GM12864 (cell line): ENCODE measurements at regions not wholly inside any gene's neighbourhood (a gene's known extent, or its start where the extent isn't known, plus 50 kb on each side); places are given as distances from the start of the nearest gene placed in this dataset.
A peak's percentile ranks its signal among the peaks of the same experiment; 100 is the strongest.
"Not testable (repeated sequence)": the region's sequence is repeated elsewhere in the genome, so short reads cannot be mapped to it uniquely, and the experiment has no call there.

Experiments
- DNase-seq: peaks from one replicate; pipeline ENCODE4 v3.0.0-alpha.2; 2011; ENCODE audit warnings: low read depth
- H3K4me3 ChIP-seq: 2 replicates; pipeline ENCODE4 v1.5.1; 2011; ENCODE audit warnings: mild to moderate bottlenecking, low read depth, low read length, control low read depth
- CTCF ChIP-seq: IDR thresholded peaks from 2 replicates; pipeline ENCODE4 v1.5.1; 2011; ENCODE audit warnings: low read depth, mild to moderate bottlenecking, moderate library complexity, low read length, control low read depth, inconsistent platforms; ENCODE audit errors: missing control alignments

GRCh38 chr20:1748777-1749176, 91.2 kb upstream of the SIRPG start:
- no peak for DNase-seq
- no peak overlapping the region for H3K4me3 ChIP-seq
- TF ChIP-seq CTCF: no peak

- no peak for DNase-seq
- no peak overlapping the region for H3K4me3 ChIP-seq
- TF ChIP-seq CTCF: no peak
Measured at GRCh38 chr20:1747953-1748577, 90.5 kb upstream of the SIRPG start.

DNA sequence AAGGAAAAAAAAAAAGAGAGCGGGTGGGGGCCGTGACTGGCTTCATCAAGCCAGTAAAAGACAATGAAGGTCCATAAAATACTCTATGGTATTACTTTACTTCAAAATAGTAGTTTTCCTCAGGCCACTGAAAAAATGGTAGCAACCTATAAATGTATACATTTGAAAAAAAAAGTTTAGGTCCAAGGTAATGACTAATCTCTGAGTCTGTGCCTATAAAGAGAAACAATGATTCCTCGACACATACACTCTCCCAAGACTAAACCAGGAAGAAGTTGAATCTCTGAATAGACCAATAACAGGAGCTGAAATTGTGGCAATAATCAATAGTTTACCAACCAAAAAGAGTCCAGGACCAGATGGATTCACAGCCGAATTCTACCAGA, 84.5 kb upstream of the SIRPG start:
- not testable (repeated sequence) for H3K4me3 ChIP-seq, DNase-seq

DNA sequence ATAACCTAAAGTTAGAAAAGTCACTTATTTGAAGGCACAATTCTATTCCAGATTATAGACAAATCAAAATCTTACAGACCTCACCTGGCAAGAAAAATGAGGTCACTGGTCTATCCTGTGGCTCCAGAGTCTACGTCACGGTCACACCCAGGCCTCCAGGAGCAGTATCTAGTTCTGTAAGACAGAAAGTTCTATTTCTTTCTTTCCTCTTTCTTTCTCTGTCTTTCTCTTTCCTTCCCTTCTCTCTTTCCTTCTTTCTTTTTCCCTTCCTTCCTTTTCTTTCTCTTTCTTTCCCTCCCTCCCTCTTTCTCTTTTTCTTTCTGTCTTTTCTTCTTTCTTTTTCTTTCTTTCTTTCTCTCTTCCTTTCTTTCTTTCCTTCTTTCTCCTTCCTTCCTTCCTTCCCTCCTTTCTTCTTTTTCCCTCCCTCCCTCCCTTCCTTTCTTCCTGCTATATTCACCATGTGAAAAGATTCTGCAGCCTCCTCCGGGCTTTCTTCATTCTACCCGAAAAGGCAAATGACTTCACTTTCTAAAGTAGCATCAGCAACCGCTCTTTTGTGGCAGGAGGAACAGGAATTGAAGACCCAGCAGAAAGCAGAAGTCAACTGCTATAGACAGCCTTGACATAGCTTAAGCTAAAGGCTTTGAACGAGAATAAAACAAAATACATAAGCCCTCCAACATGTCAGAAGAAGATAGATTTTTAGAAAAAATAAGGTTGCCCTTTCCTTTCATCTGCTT, 83.9 kb upstream of the SIRPG start:
- no peak for TF ChIP-seq CTCF
- DNase-seq: no peak
- no peak overlapping the region for H3K4me3 ChIP-seq

DNA sequence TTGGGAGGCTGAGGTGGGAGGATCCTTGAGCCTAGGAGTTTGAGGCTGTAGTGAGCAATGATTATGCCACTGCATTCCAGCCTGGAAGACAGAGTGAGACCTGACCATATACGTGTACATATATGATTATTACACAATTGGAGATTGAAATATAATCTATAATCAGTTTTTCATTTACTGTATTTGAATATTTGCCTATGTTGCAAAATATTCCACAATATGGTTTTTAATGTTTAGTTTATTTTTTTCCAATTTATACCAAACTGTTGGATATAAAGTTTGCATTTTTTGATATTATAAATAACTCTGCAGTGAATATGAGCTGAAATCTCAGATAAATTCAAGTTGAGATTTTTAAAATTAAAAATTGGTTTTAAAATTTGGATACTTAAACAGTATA, 79.6 kb upstream of the SIRPG start:
- no peak for DNase-seq
- H3K4me3 ChIP-seq: no peak overlapping the region
- TF ChIP-seq CTCF: no peak

DNA sequence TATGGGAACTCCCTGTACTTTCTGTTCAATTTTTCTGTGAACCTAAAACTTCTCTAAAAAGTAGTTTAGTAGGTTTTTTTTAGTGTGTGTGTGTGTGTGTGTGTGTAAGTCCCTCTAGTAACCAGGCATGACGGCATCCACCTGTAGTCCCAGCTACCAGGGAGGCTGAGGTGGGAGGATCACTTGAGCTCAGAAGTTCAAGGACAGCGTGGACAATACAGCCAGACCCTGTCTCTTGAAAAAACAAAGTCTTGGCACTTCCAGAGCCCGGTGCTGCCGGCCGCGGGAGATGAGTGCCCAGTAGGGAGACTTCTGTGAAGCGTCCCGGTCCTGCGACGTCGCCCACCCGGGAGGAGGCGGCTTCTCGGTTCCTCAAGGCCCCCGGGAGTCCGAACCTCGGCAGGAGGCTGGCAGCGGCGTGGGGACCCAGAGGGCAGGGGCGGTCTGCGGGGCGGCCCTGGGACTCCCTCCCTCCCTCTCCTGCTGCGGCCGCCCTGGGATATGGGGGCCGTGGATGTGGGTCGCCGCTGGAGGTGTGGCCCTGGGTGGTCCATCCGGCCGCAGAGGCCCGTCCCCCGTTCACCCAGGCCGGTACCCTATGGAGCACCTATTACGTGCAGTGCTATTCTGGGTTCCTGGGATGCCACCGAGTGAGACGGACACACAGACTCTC, 78.0 kb upstream of the SIRPG start:
- no peak for TF ChIP-seq CTCF
- no peak overlapping the region for H3K4me3 ChIP-seq
- DNase-seq: no peak

GRCh38 chr20:1734269-1734858, 76.8 kb upstream of the SIRPG start:
- no peak overlapping the region for H3K4me3 ChIP-seq
- no peak for DNase-seq
- TF ChIP-seq CTCF: peak; percentile 42

GRCh38 chr20:1731828-1732375, 74.3 kb upstream of the SIRPG start:
- not testable (repeated sequence) for H3K4me3 ChIP-seq

GRCh38 chr20:1730981-1731711, 73.6 kb upstream of the SIRPG start:
- not testable (repeated sequence) for DNase-seq, H3K4me3 ChIP-seq

More at GRCh38 chr20:1731828-1732375, 74.3 kb upstream of the SIRPG start:
- not testable (repeated sequence) for DNase-seq

- DNase-seq, H3K4me3 ChIP-seq: not testable (repeated sequence)
Measured at GRCh38 chr20:1727303-1727702, 69.7 kb upstream of the SIRPG start.
